GM23338 (cell line): ENCODE measurements at regions not wholly inside any gene's neighbourhood (a gene's known extent, or its start where the extent isn't known, plus 50 kb on each side); places are given as distances from the start of the nearest gene placed in this dataset.

Source experiments
- ATAC-seq: fragments of 200-7000 bp; cut with Tn5 transposase; 3 replicates; pipeline ENCODE4 v1.9.1; 2020
- DNase-seq: peaks from one replicate; pipeline ENCODE4 v3.0.0-alpha.2; 2015; ENCODE audit warnings: low spot score
- H2AFZ ChIP-seq: fragments of 200-600 bp; sonication (generic); 2 replicates; pipeline ENCODE4 v1.8.0; 2016; ENCODE audit warnings: antibody characterized with exemption, mild to moderate bottlenecking, moderate library complexity
- H3F3A ChIP-seq: fragments of 200-600 bp; sonication (generic); replicated peaks from 2 replicates; pipeline ENCODE4 v1.8.0; 2017; ENCODE audit warnings: antibody characterized with exemption, mixed run types, low read depth
- H3K27ac ChIP-seq: fragments of 200-600 bp; sonication (generic); 2 replicates; pipeline ENCODE4 v1.6.1; 2016; ENCODE audit warnings: low read depth
- H3K27me3 ChIP-seq: fragments of 200-600 bp; sonication (generic); 2 replicates; pipeline ENCODE4 v1.8.0; 2016; ENCODE audit warnings: mild to moderate bottlenecking, mixed run types, moderate library complexity; ENCODE audit not compliant: insufficient read depth
- H3K36me3 ChIP-seq: fragments of 200-600 bp; sonication (generic); 2 replicates; pipeline ENCODE4 v1.8.0; 2016; ENCODE audit warnings: mild to moderate bottlenecking; ENCODE audit not compliant: insufficient read depth
- H3K4me1 ChIP-seq: fragments of 200-600 bp; sonication (generic); 2 replicates; pipeline ENCODE4 v1.8.0; 2016; ENCODE audit warnings: mild to moderate bottlenecking, moderate library complexity; ENCODE audit not compliant: insufficient read depth
- H3K4me2 ChIP-seq: fragments of 200-600 bp; sonication (generic); 2 replicates; pipeline ENCODE4 v1.7.1; 2017; ENCODE audit warnings: mixed run types
- H3K4me3 ChIP-seq: fragments of 200-600 bp; sonication (generic); 2 replicates; pipeline ENCODE4 v1.6.1; 2016; ENCODE audit warnings: mixed run types
- H3K79me2 ChIP-seq: fragments of 200-600 bp; sonication (generic); replicated peaks from 2 replicates; pipeline ENCODE4 v1.8.0; 2017; ENCODE audit warnings: mild to moderate bottlenecking; ENCODE audit not compliant: insufficient read depth
- H3K9me2 ChIP-seq: fragments of 200-600 bp; sonication (generic); 2 replicates; pipeline ENCODE4 v1.8.0; 2017; ENCODE audit not compliant: insufficient read depth
- H4K20me1 ChIP-seq: fragments of 200-600 bp; sonication (generic); replicated peaks from 2 replicates; pipeline ENCODE4 v1.8.0; 2017; ENCODE audit warnings: mild to moderate bottlenecking; ENCODE audit not compliant: insufficient read depth
- H3K27ac Mint-ChIP-seq: 2 replicates; pipeline ENCODE4 v1.8.0; 2020; ENCODE audit warnings: inconsistent platforms, mild to moderate bottlenecking, moderate library complexity, mixed read lengths
- H3K27me3 Mint-ChIP-seq: 3 replicates; pipeline ENCODE4 v1.8.0; 2022; ENCODE audit warnings: low read depth, mild to moderate bottlenecking, moderate library complexity, mixed read lengths, inconsistent platforms; ENCODE audit not compliant: insufficient read depth, poor library complexity
- H3K36me3 Mint-ChIP-seq: 3 replicates; pipeline ENCODE4 v1.8.0; 2021; ENCODE audit warnings: low read depth, mild to moderate bottlenecking, inconsistent platforms, moderate library complexity, mixed read lengths
- H3K4me1 Mint-ChIP-seq: 3 replicates; pipeline ENCODE4 v1.8.0; 2020; ENCODE audit warnings: mild to moderate bottlenecking, inconsistent platforms, mixed read lengths
- H3K4me3 Mint-ChIP-seq: 3 replicates; pipeline ENCODE4 v1.8.0; 2021; ENCODE audit warnings: moderate library complexity, mild to moderate bottlenecking, inconsistent platforms, mixed read lengths
- H3K9me3 Mint-ChIP-seq: 3 replicates; pipeline ENCODE4 v1.8.0; 2020; ENCODE audit warnings: moderate library complexity, mild to moderate bottlenecking, inconsistent platforms, mixed read lengths
- EZH2phosphoT487 ChIP-seq: fragments of 200-600 bp; sonication (generic); IDR thresholded peaks from one replicate; pipeline ENCODE4 v1.8.1; 2018; ENCODE audit warnings: antibody characterized with exemption; ENCODE audit not compliant: unreplicated experiment
- JUNB ChIP-seq: IDR thresholded peaks from one replicate; pipeline ENCODE4 v1.6.1; 2016; ENCODE audit warnings: antibody characterized with exemption; ENCODE audit not compliant: unreplicated experiment
- NANOG ChIP-seq: IDR thresholded peaks from 2 replicates; pipeline ENCODE4 v1.6.1; 2016; ENCODE audit warnings: antibody characterized with exemption, borderline replicate concordance
- POLR2AphosphoS5 ChIP-seq: IDR thresholded peaks from 2 replicates; pipeline ENCODE4 v1.6.1; 2016; ENCODE audit warnings: antibody characterized with exemption, low read depth
- STAT1 ChIP-seq: IDR thresholded peaks from one replicate; pipeline ENCODE4 v1.6.1; 2016; ENCODE audit warnings: antibody characterized with exemption; ENCODE audit not compliant: unreplicated experiment
- TF ChIP-seq, protein P1 (sequence below), 2 experiments: fragments of 200-600 bp in 1 of 2; sonication (generic) in 1 of 2; conservative IDR thresholded peaks; 2 replicates each; pipeline versions ENCODE4 v1.5.1 to v1.6.1; 2016 to 2017; ENCODE audit warnings: antibody characterized with exemption in 2 of 2, low read depth in 2 of 2, mild to moderate bottlenecking in 2 of 2, moderate library complexity in 1 of 2
- TF ChIP-seq, protein P2 (sequence below): fragments of 250-450 bp; sonication (Bioruptor Pico); IDR thresholded peaks from 2 replicates; pipeline ENCODE4 v1.5.0; 2020; ENCODE audit warnings: mild to moderate bottlenecking, moderate library complexity
- TF ChIP-seq, protein P3 (sequence below): IDR thresholded peaks from 2 replicates; pipeline ENCODE4 v1.6.1; 2016; ENCODE audit warnings: antibody characterized with exemption

DNA sequence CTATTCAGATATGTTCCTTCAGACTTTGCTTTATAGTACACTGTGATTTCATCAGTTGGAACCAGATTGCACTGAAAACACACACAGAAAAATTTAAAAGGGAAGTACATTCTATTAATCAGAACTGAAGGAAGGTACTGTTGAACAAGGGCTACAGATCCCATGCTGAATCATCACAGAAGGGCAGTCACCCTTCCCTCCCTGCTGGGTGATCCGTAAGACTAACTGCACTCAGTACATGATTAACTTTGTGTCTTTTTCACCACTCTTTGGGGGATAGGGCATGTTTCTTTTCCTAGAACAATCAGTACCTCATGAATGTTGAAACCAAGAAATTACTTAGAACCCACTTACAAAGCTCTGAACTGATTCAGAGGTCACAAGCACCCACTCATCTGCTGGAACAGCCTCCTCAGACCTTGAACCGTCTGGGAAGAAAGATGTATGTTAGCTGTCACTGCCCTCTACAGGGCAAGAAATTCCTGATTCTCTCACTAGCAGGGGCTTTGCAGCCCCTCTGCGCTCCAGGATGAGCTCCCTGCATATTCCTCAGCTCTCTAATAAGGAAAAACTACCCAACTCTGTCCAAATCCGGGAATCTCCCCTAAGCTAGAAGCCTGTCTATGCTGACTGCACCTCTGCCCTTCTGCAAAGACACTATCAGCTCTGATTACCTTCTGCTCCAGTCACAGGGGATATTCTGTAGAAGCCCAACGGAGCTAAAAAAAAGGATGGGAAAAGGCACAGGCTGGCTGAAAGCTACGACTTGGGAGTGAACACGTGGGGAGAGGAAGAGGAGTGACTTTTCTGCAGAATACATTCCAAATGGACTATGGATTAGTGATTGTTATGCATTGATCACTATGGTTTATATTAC is 51.0 kb downstream of the IARS1 start:
- Histone ChIP-seq H4K20me1 (peaks cover 21% of the 10 kb centered on the region), H3K27me3 (no peaks in the 10 kb centered on the region), H3K9me2 (no peaks in the 10 kb centered on the region), H3K36me3 (peaks cover 100% of the 10 kb centered on the region), H3F3A (peaks cover 9% of the 10 kb centered on the region; the same call in 1 of the 2 replicates), H3K27ac (no peak overlapping the region), H3K4me1 (no peaks in the 10 kb centered on the region), H2AFZ (no peak overlapping the region), H3K4me3 (no peak overlapping the region), H3K4me2 (no peak overlapping the region), H3K79me2 (0 out of 2 replicates have a peak, but pooled peaks cover 7% of the 10 kb centered on the region)
- Mint-ChIP-seq H3K4me3 (no peak overlapping the region), H3K36me3 (peaks cover 99% of the 10 kb centered on the region), H3K4me1 (no peaks in the 10 kb centered on the region), H3K27ac (no peak overlapping the region), H3K9me3 (no peaks in the 10 kb centered on the region), H3K27me3 (peaks cover 7% of the 10 kb centered on the region)
- no peak for TF ChIP-seq EZH2phosphoT487
- TF ChIP-seq, protein P1, sequence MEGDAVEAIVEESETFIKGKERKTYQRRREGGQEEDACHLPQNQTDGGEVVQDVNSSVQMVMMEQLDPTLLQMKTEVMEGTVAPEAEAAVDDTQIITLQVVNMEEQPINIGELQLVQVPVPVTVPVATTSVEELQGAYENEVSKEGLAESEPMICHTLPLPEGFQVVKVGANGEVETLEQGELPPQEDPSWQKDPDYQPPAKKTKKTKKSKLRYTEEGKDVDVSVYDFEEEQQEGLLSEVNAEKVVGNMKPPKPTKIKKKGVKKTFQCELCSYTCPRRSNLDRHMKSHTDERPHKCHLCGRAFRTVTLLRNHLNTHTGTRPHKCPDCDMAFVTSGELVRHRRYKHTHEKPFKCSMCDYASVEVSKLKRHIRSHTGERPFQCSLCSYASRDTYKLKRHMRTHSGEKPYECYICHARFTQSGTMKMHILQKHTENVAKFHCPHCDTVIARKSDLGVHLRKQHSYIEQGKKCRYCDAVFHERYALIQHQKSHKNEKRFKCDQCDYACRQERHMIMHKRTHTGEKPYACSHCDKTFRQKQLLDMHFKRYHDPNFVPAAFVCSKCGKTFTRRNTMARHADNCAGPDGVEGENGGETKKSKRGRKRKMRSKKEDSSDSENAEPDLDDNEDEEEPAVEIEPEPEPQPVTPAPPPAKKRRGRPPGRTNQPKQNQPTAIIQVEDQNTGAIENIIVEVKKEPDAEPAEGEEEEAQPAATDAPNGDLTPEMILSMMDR (conservative IDR thresholded peaks at IDR 0.05; ENCODE audit: low read depth in 2 of 2): peak; percentile 25 to 55; a peak in 3 of 4 replicates
- TF ChIP-seq, protein P2, sequence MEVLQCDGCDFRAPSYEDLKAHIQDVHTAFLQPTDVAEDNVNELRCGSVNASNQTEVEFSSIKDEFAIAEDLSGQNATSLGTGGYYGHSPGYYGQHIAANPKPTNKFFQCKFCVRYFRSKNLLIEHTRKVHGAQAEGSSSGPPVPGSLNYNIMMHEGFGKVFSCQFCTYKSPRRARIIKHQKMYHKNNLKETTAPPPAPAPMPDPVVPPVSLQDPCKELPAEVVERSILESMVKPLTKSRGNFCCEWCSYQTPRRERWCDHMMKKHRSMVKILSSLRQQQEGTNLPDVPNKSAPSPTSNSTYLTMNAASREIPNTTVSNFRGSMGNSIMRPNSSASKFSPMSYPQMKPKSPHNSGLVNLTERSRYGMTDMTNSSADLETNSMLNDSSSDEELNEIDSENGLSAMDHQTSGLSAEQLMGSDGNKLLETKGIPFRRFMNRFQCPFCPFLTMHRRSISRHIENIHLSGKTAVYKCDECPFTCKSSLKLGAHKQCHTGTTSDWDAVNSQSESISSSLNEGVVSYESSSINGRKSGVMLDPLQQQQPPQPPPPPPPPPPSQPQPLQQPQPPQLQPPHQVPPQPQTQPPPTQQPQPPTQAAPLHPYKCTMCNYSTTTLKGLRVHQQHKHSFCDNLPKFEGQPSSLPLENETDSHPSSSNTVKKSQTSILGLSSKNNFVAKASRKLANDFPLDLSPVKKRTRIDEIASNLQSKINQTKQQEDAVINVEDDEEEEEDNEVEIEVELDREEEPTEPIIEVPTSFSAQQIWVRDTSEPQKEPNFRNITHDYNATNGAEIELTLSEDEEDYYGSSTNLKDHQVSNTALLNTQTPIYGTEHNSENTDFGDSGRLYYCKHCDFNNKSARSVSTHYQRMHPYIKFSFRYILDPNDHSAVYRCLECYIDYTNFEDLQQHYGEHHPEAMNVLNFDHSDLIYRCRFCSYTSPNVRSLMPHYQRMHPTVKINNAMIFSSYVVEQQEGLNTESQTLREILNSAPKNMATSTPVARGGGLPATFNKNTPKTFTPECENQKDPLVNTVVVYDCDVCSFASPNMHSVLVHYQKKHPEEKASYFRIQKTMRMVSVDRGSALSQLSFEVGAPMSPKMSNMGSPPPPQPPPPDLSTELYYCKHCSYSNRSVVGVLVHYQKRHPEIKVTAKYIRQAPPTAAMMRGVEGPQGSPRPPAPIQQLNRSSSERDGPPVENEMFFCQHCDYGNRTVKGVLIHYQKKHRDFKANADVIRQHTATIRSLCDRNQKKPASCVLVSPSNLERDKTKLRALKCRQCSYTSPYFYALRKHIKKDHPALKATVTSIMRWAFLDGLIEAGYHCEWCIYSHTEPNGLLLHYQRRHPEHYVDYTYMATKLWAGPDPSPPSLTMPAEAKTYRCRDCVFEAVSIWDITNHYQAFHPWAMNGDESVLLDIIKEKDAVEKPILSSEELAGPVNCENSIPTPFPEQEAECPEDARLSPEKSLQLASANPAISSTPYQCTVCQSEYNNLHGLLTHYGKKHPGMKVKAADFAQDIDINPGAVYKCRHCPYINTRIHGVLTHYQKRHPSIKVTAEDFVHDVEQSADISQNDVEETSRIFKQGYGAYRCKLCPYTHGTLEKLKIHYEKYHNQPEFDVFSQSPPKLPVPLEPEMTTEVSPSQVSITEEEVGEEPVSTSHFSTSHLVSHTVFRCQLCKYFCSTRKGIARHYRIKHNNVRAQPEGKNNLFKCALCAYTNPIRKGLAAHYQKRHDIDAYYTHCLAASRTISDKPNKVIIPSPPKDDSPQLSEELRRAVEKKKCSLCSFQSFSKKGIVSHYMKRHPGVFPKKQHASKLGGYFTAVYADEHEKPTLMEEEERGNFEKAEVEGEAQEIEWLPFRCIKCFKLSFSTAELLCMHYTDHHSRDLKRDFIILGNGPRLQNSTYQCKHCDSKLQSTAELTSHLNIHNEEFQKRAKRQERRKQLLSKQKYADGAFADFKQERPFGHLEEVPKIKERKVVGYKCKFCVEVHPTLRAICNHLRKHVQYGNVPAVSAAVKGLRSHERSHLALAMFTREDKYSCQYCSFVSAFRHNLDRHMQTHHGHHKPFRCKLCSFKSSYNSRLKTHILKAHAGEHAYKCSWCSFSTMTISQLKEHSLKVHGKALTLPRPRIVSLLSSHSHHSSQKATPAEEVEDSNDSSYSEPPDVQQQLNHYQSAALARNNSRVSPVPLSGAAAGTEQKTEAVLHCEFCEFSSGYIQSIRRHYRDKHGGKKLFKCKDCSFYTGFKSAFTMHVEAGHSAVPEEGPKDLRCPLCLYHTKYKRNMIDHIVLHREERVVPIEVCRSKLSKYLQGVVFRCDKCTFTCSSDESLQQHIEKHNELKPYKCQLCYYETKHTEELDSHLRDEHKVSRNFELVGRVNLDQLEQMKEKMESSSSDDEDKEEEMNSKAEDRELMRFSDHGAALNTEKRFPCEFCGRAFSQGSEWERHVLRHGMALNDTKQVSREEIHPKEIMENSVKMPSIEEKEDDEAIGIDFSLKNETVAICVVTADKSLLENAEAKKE (CRISPR knock-in tag): no peak
- no peak for TF ChIP-seq STAT1
- TF ChIP-seq, protein P3, sequence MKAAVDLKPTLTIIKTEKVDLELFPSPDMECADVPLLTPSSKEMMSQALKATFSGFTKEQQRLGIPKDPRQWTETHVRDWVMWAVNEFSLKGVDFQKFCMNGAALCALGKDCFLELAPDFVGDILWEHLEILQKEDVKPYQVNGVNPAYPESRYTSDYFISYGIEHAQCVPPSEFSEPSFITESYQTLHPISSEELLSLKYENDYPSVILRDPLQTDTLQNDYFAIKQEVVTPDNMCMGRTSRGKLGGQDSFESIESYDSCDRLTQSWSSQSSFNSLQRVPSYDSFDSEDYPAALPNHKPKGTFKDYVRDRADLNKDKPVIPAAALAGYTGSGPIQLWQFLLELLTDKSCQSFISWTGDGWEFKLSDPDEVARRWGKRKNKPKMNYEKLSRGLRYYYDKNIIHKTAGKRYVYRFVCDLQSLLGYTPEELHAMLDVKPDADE: no peak
- no peak for TF ChIP-seq POLR2AphosphoS5
- no peak for TF ChIP-seq NANOG
- no peak for TF ChIP-seq JUNB
- DNase-seq (peak; percentile 18), ATAC-seq (peak; percentile 74)
